AG04450 (cell line): ENCODE measurements at regions not wholly inside any gene's neighbourhood (a gene's known extent, or its start where the extent isn't known, plus 50 kb on each side); places are given as distances from the start of the nearest gene placed in this dataset.

Source experiments
- CTCF ChIA-PET: fragments of 300-600, 350-600 bp; formaldehyde crosslinking; extraction: SDS; loops from one replicate; lab custom pipeline; 2022; ENCODE audit warnings: antibody characterized with exemption, inconsistent platforms; lab: Charles Lee
- POLR2A ChIA-PET: fragments of 350-600 bp; formaldehyde crosslinking; extraction: SDS; loops from one replicate; lab custom pipeline; 2021; ENCODE audit warnings: antibody characterized with exemption, inconsistent platforms; lab: Yijun Ruan, JAX
- DNase-seq: peaks from one replicate; pipeline ENCODE4 v3.0.0-alpha.2; 2011; ENCODE audit warnings: low read depth, low spot score
- H3K27ac ChIP-seq: one replicate; pipeline ENCODE4 v1.5.1; 2012; ENCODE audit warnings: low read depth, low read length, control low read depth
- H3K27me3 ChIP-seq: one replicate; pipeline ENCODE4 v1.6.0; 2012; ENCODE audit warnings: low read length; ENCODE audit not compliant: control insufficient read depth, insufficient read depth
- H3K4me3 ChIP-seq: 2 replicates; pipeline ENCODE4 v1.5.1; 2011; ENCODE audit warnings: mild to moderate bottlenecking, low read depth, low read length, control low read depth
- H3K9me3 ChIP-seq: 2 replicates; pipeline ENCODE4 v1.5.1; 2012; ENCODE audit warnings: low read length; ENCODE audit not compliant: control insufficient read depth, insufficient read depth
- TF ChIP-seq, protein P1 (sequence below): IDR thresholded peaks from 2 replicates; pipeline ENCODE4 v1.5.1; 2011; ENCODE audit warnings: low read depth, low read length, control low read depth, inconsistent platforms

GRCh38 chr5:118545470-118545869, 442.9 kb downstream of the DTWD2 start:
- Histone ChIP-seq H3K27me3 (no peaks in the 10 kb centered on the region), H3K9me3 (no peaks in the 10 kb centered on the region; the same call in 1 of the 2 replicates), H3K27ac (no peak overlapping the region), H3K4me3 (no peak overlapping the region)
- POLR2A ChIA-PET, result no interaction called here
- TF ChIP-seq, protein P1, sequence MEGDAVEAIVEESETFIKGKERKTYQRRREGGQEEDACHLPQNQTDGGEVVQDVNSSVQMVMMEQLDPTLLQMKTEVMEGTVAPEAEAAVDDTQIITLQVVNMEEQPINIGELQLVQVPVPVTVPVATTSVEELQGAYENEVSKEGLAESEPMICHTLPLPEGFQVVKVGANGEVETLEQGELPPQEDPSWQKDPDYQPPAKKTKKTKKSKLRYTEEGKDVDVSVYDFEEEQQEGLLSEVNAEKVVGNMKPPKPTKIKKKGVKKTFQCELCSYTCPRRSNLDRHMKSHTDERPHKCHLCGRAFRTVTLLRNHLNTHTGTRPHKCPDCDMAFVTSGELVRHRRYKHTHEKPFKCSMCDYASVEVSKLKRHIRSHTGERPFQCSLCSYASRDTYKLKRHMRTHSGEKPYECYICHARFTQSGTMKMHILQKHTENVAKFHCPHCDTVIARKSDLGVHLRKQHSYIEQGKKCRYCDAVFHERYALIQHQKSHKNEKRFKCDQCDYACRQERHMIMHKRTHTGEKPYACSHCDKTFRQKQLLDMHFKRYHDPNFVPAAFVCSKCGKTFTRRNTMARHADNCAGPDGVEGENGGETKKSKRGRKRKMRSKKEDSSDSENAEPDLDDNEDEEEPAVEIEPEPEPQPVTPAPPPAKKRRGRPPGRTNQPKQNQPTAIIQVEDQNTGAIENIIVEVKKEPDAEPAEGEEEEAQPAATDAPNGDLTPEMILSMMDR, result no peak
- DNase-seq, result no peak
- CTCF ChIA-PET, result no interaction called here

GRCh38 chr5:118544887-118545449, 443.4 kb downstream of the DTWD2 start:
- no peaks in the 10 kb centered on the region for H3K27me3 ChIP-seq
- POLR2A ChIA-PET, result no interaction called here
- no peak overlapping the region for H3K4me3 ChIP-seq
- DNase-seq, result no peak
- TF ChIP-seq, protein P1, result no peak
- CTCF ChIA-PET, result no interaction called here
- H3K9me3 ChIP-seq, result no peaks in the 10 kb centered on the region; the same call in 1 of the 2 replicates
- no peak overlapping the region for H3K27ac ChIP-seq

GRCh38 chr5:118533923-118534322, 454.4 kb downstream of the DTWD2 start:
- Histone ChIP-seq H3K27me3 (no peaks in the 10 kb centered on the region), H3K4me3 (no peak overlapping the region), H3K27ac (no peak overlapping the region), H3K9me3 (no peaks in the 10 kb centered on the region)
- DNase-seq, result no peak
- TF ChIP-seq, protein P1, result no peak
- POLR2A ChIA-PET, result no interaction called here
- CTCF ChIA-PET, result no interaction called here

- H3K27me3 ChIP-seq, result no peaks in the 10 kb centered on the region
- CTCF ChIA-PET, result no interaction called here
- DNase-seq, result no peak
- H3K9me3 ChIP-seq, result no peaks in the 10 kb centered on the region
- H3K27ac ChIP-seq, result no peak overlapping the region
- POLR2A ChIA-PET, result no interaction called here
- TF ChIP-seq, protein P1, result no peak
- H3K4me3 ChIP-seq, result no peak overlapping the region
Measured at GRCh38 chr5:118533156-118533555, 455.2 kb downstream of the DTWD2 start.

DNA sequence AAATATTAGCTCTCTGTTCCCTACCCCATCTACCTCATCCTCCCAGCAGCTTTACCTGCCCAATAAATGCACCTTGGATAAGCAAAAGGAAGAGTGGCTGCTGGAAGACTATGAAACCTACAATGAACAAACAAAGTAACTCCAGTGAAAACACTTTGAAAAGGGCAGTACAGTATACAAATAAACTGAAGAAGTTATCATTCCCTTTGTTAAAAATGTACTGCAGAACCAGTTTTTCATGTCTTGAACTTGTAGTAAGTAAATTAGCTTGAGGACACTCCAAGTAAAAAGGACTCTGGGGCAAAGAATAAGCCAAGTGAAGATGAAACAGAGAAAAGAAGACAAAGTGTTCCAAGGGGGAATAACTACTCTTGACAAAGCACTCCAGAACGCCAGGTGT, 457.1 kb downstream of the DTWD2 start:
- ChIA-PET CTCF (no interaction called here), POLR2A (no interaction called here)
- H3K9me3 ChIP-seq, result no peaks in the 10 kb centered on the region
- no peak overlapping the region for H3K4me3 ChIP-seq
- TF ChIP-seq, protein P1, result no peak
- no peak for DNase-seq
- H3K27ac ChIP-seq, result no peak overlapping the region
- no peaks in the 10 kb centered on the region for H3K27me3 ChIP-seq
